GM18861 (cell line): ENCODE measurements at regions not wholly inside any gene's neighbourhood (a gene's known extent, or its start where the extent isn't known, plus 50 kb on each side); places are given as distances from the start of the nearest gene placed in this dataset.
"Not testable (repeated sequence)": the region's sequence is repeated elsewhere in the genome, so short reads cannot be mapped to it uniquely, and the experiment has no call there.

Source experiments
- ATAC-seq: cut with Tn5 transposase; IDR thresholded peaks from one replicate; pipeline ENCODE4 v1.9.1; 2021; ENCODE audit not compliant: unreplicated experiment

DNA sequence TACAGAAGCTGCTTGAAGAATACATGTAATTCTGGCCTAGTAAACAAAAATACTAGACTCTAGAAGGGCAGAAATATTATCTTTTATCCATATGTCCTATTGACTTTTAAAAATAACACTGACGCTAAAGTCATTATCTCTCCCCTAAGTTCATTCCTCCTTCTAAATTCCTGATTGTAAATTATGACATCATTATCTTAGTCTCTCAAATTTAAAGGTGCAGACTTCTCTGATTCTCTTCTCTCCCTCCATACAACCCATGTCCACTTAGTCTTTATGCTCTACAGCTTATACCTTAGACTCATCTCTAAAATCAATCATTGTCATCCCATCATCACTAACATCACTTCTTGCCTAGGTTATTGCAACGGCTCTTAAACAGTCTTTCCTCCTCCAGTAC, 327.9 kb upstream of the GRIA3 start:
- no peak for ATAC-seq

DNA sequence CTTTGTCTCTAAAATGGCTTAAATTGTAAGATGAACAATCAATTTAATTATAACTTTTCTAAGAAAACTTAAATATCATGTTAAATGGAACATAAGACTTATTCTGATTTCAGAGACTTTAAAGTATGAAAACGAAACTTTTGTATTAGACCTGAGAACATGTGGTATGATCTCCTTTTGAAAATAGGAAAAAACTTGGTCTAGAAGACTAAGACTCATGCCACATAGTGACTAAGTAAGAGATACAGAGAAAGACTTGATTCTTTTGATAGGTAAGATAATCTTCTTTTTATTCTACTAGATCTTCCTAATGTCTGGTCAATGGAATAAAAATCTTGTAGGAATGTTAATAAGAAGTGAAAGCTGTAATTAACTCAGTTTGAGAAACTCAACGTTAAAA, 326.3 kb upstream of the GRIA3 start:
- ATAC-seq = no peak

DNA sequence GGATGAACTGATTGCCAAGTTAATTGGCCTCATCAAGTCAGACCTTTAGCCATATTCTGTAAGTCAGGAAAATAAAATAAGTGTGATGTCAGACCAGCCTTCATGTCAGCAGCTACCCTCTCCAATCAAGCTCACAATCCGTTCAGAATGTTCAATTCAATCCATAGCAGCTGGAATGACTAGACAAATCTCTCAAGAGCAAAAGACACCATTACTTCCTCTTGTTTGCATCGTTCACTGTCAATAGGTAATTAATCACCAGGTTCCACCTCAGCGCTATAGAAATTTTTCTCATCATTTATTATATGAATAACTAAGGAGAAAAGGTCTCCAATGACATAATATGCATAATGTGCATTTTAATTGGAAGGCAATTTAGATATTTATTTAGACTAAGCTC, 321.0 kb upstream of the GRIA3 start:
- no peak for ATAC-seq

DNA sequence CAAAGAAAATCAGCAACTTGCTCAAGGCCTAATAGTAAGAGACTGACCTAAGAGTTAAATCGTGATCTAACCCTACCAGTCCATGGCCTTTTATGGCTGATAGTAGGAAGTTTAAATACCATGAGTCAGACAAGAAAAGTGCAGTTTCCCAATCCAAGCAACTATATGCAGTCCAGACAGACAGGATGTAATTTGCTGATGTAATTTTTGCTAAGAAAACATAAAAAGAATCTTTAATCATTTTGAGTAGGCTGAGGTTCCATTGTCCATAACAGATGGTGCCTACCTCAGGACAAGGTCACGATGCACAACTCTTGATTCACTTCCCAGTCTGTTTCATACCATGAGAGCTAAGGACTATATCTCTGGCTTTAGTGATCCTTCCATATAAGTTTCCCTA, 317.5 kb upstream of the GRIA3 start:
- ATAC-seq = no peak

DNA sequence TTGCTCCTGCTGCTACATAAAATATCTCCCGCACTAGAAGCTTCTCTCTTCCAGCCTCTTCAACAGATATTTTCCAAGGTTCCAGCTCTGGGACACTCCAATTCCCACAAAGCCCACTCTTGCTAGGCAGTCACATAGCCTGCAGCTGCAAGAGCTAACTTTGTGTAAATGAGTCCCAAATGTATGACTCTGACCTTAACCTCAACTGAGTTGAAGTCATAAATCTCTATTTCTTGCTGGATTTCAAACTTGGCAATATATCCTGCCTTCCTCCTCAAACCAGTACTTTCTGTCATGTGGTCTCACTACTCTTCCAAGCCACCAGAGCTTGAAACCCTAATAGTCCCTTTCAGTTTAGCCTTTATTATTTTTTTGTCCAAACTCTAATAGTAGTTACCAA, 315.4 kb upstream of the GRIA3 start:
- ATAC-seq = no peak

DNA sequence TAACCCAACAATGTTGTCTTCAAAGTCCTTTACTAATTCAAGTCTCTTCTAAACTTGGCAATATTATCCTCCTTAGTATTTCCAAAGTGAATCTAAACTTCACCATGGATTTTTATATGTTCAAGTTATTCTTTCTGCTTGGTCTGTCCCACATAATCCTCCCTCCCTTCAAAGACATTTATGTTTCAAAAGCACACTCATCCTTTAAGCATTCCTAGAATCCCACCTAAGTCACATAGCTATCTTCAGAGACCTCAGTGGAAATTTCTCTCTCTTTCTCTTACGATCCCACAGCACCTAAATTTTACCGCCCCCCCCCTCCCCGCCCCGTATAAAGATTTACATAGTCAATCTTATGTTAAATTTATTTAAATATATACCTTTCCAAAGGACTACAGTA, 314.9 kb upstream of the GRIA3 start:
- no peak for ATAC-seq

DNA sequence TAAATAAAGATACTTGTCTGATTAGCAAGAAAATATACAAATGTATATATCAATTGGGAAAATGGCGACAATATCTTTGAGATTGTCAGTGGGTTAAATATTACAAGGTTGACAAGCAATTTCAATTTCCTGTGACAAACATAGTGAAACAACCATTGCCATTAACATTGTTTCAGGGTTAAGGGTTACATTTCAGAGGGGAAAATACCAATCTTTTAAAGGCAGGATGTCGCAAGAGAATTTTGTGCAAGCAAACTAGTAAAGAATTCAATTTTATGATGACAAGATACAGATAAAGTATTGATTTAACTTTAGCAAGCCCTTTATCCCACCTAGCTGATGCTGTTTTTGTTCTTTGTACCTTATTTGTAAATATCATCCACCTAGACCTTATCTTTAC, 305.8 kb upstream of the GRIA3 start:
- ATAC-seq = no peak

DNA sequence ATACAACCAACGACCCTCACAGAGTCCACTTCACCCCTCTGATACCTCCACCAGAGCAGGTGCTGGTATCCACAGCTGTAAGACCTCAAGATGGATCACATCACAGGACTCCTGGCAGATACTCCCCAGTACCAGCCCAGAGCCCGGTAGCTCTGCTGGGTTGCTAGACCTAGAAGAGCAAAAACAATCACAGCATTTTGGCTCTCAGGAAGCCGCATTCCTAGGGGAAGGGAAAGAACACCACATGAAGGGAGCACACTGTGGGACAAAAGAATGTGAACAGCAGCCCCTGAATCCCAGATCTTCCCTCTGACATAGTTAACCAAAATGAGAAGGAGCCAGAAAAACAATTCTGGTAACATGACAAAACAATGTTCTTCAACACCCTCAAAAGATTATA, 303.1 kb upstream of the GRIA3 start:
- no peak for ATAC-seq

DNA sequence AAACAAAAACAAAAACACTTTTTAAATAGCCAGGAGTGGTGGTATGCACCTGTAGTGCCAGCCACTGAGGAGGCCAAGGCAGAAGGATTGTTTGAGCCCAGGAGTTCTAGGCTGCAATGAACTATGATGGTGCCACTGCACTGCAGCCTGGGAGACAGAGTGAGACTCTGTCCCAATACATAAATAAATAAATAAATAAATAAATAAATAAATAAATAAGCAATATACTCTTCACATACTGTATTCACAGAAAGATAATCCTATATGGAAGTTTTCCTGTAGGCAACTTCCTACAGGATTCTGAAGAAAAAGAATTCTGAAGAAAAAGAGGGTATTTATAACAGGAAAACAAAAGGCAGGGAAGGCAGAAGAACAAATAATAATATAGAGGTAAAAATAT, 293.3 kb upstream of the GRIA3 start:
- ATAC-seq = no peak

DNA sequence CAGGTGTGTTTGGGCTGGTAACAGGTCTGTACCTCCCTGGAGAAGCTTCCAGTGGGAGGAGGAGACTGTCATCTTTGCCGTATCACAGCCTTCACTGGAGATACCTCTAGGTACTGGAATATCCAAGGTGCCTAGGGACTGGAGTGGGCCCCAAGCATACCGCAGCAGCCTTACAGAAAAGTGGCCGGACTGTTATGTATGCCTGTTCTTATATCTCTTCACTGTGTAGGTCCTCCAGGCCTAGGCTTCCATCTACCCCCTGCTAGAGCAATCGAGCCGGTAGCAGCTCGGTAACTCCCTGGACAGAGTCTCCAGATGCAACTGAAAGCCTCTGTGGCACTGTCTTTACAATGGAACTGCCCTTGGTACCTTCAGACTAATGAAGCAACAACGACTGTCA, 277.4 kb upstream of the GRIA3 start:
- no peak for ATAC-seq

DNA sequence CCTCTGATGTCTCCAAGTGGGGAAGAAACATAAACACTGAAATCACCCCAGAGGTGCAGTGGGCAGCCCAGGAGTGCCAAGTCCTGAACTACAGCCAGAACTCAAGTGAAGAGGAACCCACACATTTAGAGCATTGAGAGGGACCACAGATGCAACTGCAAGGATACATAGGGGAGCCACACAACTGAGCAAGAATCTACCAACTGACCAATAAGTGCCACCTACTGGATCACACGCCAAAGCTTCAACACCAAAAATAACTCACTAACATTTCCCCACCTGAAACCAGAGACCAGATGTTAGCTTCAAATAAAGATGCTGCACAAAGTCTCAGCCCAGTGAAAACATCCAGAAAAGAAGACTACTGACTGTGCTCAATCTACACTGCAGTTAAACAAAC, 276.7 kb upstream of the GRIA3 start:
- ATAC-seq = no peak

DNA sequence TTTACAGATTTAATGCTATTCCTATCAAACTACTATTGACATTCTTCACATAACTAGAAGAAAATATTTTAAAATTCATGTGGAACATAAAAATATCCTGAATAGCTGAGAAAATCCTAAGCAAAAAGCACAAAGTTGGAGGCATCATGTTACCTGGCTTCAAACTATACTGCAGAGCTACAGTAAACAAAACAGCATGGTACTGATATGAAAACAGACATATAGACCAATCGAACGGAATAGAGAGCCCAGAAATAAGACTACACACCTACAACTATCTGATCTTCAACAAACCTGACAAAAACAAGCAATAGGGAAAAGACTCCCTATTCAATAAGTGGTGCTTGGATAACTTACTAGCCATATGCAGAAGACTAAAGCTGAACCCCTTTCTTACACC, 273.4 kb upstream of the GRIA3 start:
- no peak for ATAC-seq

DNA sequence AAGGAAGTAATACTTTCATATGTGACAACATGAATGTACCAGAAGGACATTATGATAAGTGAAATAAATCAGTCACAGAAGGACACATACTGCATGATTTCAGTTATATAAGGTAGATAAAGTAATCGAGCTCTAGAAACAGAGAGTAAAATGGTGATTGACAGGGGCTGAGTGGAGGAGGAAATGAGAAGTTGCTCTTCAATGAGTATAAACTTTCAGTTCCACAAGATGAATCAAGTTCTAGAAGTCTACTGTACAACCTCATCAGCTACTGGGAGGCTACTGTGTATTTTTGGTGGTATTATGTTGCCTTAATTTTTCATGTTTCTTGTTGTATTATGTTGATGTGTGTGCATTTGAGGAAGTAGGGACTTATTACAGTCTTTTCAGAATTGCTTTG, 270.9 kb upstream of the GRIA3 start:
- ATAC-seq = no peak

DNA sequence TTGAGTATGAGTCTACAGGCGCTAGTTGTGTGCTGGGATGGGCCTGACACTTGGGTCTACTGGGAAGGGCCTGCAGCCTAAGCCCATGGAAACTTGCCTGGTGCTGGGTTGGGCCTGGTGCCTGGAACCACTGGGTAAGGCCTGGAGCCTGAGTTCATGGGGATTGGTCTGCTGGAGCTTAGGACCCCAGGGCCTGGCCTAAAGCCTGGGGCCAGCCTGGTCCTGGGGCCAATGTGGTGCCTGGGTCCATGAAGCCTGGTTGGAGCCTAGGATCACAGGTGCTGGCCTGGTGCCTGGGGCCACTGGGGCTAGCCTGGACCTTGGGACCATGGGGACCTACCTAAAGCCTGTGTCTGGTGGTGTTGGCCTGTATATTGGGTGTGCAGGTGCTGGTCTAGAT, 270.3 kb upstream of the GRIA3 start:
- no peak for ATAC-seq

DNA sequence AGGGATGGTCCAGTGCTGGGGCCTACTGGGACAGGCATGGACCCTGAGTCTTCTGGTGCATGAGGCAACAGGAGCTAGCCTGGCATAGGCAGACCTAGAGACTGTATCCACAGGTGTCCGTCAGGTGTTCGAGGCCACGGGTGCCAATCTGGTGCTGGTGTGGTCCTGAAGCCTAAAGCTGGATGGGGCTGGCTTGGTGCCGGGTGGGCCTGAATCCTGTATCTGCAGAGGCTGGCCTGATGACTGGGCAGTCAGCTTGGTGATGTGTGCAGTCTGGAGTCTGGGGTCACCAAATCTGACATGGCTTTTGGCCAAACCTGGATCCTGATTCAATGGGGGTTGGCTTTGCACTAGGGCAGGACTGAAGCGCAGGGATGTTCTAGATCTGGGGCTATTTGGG, 269.8 kb upstream of the GRIA3 start:
- no peak for ATAC-seq

DNA sequence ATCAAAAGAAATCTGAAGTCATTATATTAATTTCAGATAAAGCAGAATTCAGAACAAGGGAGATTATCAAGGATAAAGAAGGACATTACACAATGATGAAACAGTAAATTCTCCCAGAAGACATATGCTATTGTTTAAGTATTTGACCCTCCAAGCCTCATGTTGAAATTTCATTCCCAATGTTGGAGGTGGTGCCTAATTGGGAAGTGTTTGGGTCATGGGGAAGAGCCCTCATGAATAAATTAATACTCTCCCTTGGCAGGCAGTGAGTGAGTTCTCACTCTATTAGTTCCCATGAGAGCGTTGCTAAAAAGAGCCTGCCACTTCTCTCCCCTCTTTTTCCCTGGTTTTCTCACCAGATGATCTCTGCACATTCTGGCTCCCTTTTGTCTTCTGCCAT, 249.9 kb upstream of the GRIA3 start:
- no peak for ATAC-seq

DNA sequence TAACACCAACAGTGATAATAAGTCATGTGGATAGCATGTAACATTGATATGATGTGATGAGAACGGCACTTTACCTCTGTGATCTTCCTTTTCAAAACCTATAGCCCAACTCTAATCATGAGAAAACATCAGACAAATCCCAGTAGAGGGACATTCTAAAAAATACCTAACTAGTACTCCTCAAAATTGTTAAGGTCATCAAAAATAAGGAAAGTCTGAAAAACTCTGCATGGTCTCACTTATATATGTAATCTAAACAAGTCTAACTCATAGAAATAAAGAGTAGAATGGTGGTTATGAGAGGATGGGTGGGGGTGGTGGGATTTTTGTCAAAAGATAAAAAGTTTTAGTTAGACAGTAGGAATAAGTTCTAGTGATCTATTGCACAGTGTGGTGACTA, 243.9 kb upstream of the GRIA3 start:
- no peak for ATAC-seq

DNA sequence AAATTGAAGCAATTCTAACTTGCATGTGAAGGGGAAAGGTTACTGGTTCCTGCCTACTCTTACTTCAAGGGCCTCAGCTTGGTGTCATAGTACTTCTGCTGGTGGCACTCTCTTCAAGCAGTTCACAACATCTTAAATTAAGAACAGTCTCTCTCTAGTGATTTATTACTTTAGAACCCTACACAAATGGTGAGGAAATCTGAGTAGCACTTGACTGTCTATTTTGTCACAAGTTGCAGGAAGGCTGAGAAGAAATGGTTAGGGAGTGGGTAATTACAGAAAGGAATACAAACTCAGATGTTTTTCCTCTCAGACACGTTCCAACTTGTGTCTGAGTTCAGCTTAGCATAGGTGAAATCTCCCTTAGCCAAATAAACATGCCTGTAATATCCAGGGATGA, 242.3 kb upstream of the GRIA3 start:
- no peak for ATAC-seq

DNA sequence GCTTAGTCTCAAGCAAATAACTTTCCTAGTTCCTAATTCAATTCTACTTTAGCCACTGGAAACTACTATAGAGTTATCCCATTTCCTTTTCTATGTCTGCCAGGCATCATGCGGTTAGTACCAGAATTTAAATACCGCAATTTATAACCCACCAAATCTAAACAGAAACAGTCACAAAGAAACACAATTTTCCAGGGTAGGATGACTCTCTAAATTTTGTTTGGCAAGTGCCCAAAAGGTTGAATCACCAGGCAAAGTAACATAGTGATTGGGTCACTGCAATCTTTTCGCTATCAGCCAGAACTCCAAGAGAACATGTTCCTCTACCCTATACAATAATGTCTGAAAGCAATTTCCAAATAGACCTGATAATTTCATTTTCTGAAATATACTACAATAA, 240.2 kb upstream of the GRIA3 start:
- ATAC-seq = no peak

DNA sequence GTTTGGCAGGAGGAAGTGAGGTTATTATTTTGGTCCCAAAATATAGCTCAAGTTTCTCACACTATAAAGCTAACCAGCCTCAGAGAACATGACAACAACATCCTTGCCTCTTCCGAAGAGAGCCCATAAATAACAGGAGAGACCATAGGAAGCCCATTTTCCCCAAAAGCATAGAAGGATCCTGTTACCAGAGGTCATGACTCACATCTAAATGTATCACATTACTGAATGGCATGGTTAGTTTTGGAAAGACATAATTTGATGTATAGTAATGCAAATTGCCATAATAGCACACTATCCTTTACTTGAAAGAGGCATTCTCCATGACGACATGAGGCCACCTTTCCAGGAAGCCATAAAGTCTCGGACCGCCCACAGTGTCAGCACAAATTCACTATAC, 238.8 kb upstream of the GRIA3 start:
- no peak for ATAC-seq

DNA sequence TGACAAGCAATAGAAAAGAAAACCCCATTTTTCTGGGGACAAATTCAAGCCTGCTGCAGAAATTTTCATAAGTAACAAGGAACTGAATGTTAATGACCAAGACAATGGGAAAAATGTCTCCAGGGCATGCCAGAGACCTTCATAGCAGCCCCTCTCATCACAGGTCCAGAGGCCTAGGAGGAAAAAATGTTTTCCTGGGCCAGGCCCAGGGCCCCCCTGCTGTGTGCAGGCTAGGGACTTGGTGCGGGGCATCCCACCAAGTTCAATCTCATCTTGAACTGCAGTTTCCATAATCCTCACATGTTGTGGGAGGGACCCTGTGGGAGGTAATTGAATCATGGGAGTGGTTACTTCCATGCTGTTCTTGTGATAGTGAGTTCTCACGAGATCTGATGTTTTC, 211.5 kb upstream of the GRIA3 start:
- ATAC-seq = no peak

DNA sequence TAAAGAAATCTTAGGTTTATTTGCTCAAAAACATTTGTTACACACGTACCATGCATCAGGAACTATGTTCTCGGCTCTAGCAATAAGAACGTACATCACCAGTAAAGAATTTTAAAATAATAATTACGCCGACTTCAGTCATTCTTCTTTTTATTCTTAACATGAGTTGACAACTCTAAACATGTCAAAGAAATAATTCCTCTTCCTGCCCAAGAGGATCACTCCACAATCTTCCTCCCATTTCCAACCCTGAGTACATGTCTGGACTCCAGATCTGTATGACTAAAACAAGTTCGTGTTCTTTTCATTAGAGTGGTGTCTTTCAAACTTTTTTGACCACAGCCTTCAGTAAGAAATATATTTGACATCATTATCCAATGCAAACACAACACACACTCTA, 201.6 kb upstream of the GRIA3 start:
- no peak for ATAC-seq

DNA sequence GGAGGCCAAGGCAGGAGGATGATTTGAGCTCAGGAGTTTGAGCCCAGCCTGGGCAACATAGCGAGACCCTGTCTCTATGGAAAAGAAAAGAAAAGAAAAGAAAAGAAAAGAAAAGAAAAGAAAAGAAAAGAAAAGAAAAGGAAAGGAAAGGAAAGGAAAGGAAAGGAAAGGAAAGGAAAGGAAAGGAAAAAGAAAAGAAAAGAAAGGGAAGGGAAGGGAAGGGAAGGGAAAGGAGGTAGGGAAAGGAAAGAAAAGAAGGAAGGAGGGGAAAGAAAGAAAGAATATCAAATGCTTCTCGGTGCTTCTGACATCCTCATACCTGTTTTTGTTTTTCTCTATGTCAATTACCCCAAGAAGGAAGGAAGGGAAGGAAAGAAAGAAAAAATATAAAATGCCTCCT, 181.2 kb upstream of the GRIA3 start:
- ATAC-seq = not testable (repeated sequence)

DNA sequence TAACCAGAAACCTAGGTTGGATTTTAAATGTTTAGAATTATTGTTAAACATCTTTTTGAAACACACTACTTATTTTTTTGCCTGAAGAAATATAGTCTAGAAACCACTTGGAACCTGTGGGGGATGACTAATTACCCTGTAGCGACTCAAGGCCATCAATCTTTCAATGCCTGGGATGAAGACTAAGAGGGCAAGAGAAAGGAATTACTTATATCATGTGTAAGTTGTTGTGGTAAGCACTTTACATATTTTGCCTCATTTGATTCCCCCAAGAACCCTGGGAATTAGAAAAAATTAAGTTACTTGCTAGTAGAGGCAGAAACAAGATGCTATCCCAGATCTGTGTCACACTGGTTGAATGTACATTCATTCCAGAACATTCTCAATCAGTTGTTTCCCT, 170.9 kb upstream of the GRIA3 start:
- ATAC-seq = no peak
